GM12878 (cell line): ENCODE measurements at regions not wholly inside any gene's neighbourhood (a gene's known extent, or its start where the extent isn't known, plus 50 kb on each side); places are given as distances from the start of the nearest gene placed in this dataset.

ENCODE experiments used
- ATAC-seq: fragments of 200-7000 bp; cut with Tn5 transposase; 3 replicates; pipeline ENCODE4 v1.9.1; 2020; ENCODE audit warnings: mild to moderate bottlenecking, moderate library complexity
- BruUV-seq: library from RNA; stranded (reverse); fragments of 400-500 nt; replicated peaks from 2 replicates; lab custom pipeline; 2021; lab: Mats Ljungman, UMichigan
- CTCF ChIA-PET: fragments of 300-600 bp; sonication (Branson Sonifier 250); formaldehyde crosslinking; extraction: SDS; loops from one replicate; lab custom pipeline; 2021; ENCODE audit warnings: inconsistent platforms; lab: Yijun Ruan, JAX
- POLR2A ChIA-PET: fragments of 350-600 bp; formaldehyde crosslinking; extraction: SDS; loops from one replicate; lab custom pipeline; 2021; ENCODE audit warnings: inconsistent platforms; lab: Charles Lee
- RAD21 ChIA-PET: fragments of 300-600 bp; sonication (Branson Sonifier 250); formaldehyde crosslinking; loops from one replicate; lab custom pipeline; 2023; ENCODE audit warnings: antibody characterized with exemption; ENCODE audit not compliant: unreplicated experiment; lab: Charles Lee
- SMC1A ChIA-PET: fragments of 300-600 bp; sonication (Branson Sonifier 250); formaldehyde crosslinking; loops from one replicate; lab custom pipeline; 2023; ENCODE audit not compliant: unreplicated experiment, uncharacterized antibody; lab: Charles Lee
- DNase-seq: peaks from one replicate; pipeline ENCODE4 v3.0.0-alpha.2; 2011; ENCODE audit warnings: low read depth, low spot score
- FAIRE-seq: peaks from 3 replicates; lab custom pipeline; 2011; peaks lifted over from hg19 to GRCh38; lab: Jason Lieb, UNC
- H2AFZ ChIP-seq: 2 replicates; pipeline ENCODE4 v1.6.0; 2011; ENCODE audit warnings: low read depth, low read length, control low read depth; ENCODE audit not compliant: control insufficient read depth
- H3K27ac ChIP-seq: 2 replicates; pipeline ENCODE4 v1.5.1; 2011; ENCODE audit warnings: control low read depth; ENCODE audit not compliant: control insufficient read depth, insufficient read depth
- H3K27me3 ChIP-seq, 2 experiments: replicated peaks in 1 of 2; 2 replicates each; pipeline versions ENCODE4 v1.6.0 to v1.6.1; 2011; ENCODE audit warnings: low read length in 1 of 2; ENCODE audit not compliant: control insufficient read depth in 2 of 2, insufficient read depth in 2 of 2
- H3K36me3 ChIP-seq, 2 experiments: 2 replicates each; pipeline ENCODE4 v1.5.1; 2011; ENCODE audit warnings: low read length in 1 of 2; ENCODE audit not compliant: control insufficient read depth in 2 of 2, insufficient read depth in 2 of 2
- H3K4me1 ChIP-seq: 2 replicates; pipeline ENCODE4 v1.6.1; 2011; ENCODE audit warnings: mild to moderate bottlenecking, low read length, moderate library complexity, mixed read lengths; ENCODE audit not compliant: control insufficient read depth, insufficient read depth
- H3K4me2 ChIP-seq: 2 replicates; pipeline ENCODE4 v1.6.0; 2011; ENCODE audit warnings: control low read depth; ENCODE audit not compliant: control insufficient read depth, insufficient read depth
- H3K4me3 ChIP-seq: fragments of 200-600 bp; sonication (generic); 2 replicates; pipeline ENCODE4 v1.5.1; 2016
- H3K79me2 ChIP-seq: 2 replicates; pipeline ENCODE4 v1.6.0; 2011; ENCODE audit warnings: low read length; ENCODE audit not compliant: control insufficient read depth, insufficient read depth
- H3K9ac ChIP-seq: 2 replicates; pipeline ENCODE4 v1.8.0; 2011; ENCODE audit warnings: low read length, control low read depth, mixed read lengths; ENCODE audit not compliant: control insufficient read depth, insufficient read depth
- H3K9me3 ChIP-seq: replicated peaks from 3 replicates; pipeline ENCODE4 v1.5.1; 2011; ENCODE audit warnings: mild to moderate bottlenecking, low read length; ENCODE audit not compliant: control insufficient read depth, insufficient read depth
- H4K20me1 ChIP-seq: 2 replicates; pipeline ENCODE4 v1.6.0; 2011; ENCODE audit not compliant: control insufficient read depth, insufficient read depth
- EZH2 ChIP-seq: IDR thresholded peaks from 2 replicates; pipeline ENCODE4 v1.6.1; 2012; ENCODE audit warnings: low read depth, mild to moderate bottlenecking, control low read depth, inconsistent platforms, low read length, borderline replicate concordance; ENCODE audit not compliant: control insufficient read depth
- IKZF2 ChIP-seq, 2 experiments: fragments of 450-650 bp; IDR thresholded peaks; 2 replicates each; pipeline ENCODE4 v1.6.1; 2017; ENCODE audit warnings: mild to moderate bottlenecking in 2 of 2, moderate library complexity in 2 of 2
- PBX3 ChIP-seq: IDR thresholded peaks from 2 replicates; pipeline ENCODE4 v1.6.1; 2011; ENCODE audit warnings: mild to moderate bottlenecking, low read depth, low read length, moderate library complexity; ENCODE audit not compliant: insufficient replicate concordance
- RELA ChIP-seq: fragments of 450-650 bp; IDR thresholded peaks from 2 replicates; pipeline ENCODE4 v1.8.0; 2014; ENCODE audit warnings: borderline replicate concordance; ENCODE audit not compliant: partially characterized antibody
- REST ChIP-seq: IDR thresholded peaks from 2 replicates; pipeline ENCODE4 v1.6.1; 2012; ENCODE audit warnings: mild to moderate bottlenecking, low read depth, low read length
- RFX5 ChIP-seq: IDR thresholded peaks from 2 replicates; pipeline ENCODE4 v1.6.1; 2011; ENCODE audit warnings: low read depth, low read length, improper control_type of control experiment
- RUNX3 ChIP-seq: IDR thresholded peaks from 2 replicates; pipeline ENCODE4 v1.6.1; 2012; ENCODE audit warnings: low read length, inconsistent platforms
- SRF ChIP-seq, 2 experiments: IDR thresholded peaks; 2 replicates each; pipeline ENCODE4 v1.6.1; 2011; ENCODE audit warnings: low read depth in 2 of 2, low read length in 2 of 2, mild to moderate bottlenecking in 1 of 2, moderate library complexity in 1 of 2
- STAT1 ChIP-seq: fragments of 450-650 bp; conservative IDR thresholded peaks from 2 replicates; pipeline ENCODE4 v1.6.1; 2014; ENCODE audit warnings: antibody characterized with exemption, mild to moderate bottlenecking
- STAT3 ChIP-seq: IDR thresholded peaks from 2 replicates; pipeline ENCODE4 v1.6.1; 2011; ENCODE audit warnings: low read depth, low read length, improper control_type of control experiment
- WGBS: methylation state at CpG from one replicate; pipeline ENCODE4 v1.1.6; 2016; ENCODE audit warnings: low lambda C conversion rate; ENCODE audit not compliant: insufficient replicate concordance, insufficient coverage; ENCODE audit errors: missing lambda C conversion rate; 5-methylcytosine and 5-hydroxymethylcytosine counted together
- in situ Hi-C: fragments of 300-500 bp; cut with MboI; formaldehyde crosslinking; loops from 9 replicates; pipeline ENCODE4 v1.14.3; 2018; ENCODE audit warnings: mixed read lengths
- intact Hi-C: fragments of 100-400 bp; cut with micrococcal nuclease; formaldehyde crosslinking; loops from one replicate; pipeline ENCODE4 v1.14.2; 2022; ENCODE audit not compliant: unreplicated experiment
- TF ChIP-seq, protein P1 (sequence below), 3 experiments: IDR thresholded peaks in 2 of 3; conservative IDR thresholded peaks in 1 of 3; 2 replicates each; pipeline ENCODE4 v1.5.1; 2011; ENCODE audit warnings: low read depth in 3 of 3, low read length in 3 of 3, mild to moderate bottlenecking in 3 of 3, control low read depth in 2 of 3, moderate library complexity in 2 of 3, inconsistent platforms in 1 of 3, mixed read lengths in 1 of 3; ENCODE audit not compliant: control insufficient read depth in 2 of 3, insufficient read depth in 1 of 3; ENCODE audit errors: extremely low read depth in 1 of 3
- TF ChIP-seq, protein P2 (sequence below): IDR thresholded peaks from 2 replicates; pipeline ENCODE4 v1.6.1; 2011; ENCODE audit warnings: borderline replicate concordance, low read depth, mild to moderate bottlenecking, moderate library complexity, mixed read lengths, low read length; ENCODE audit not compliant: insufficient read depth; ENCODE audit errors: extremely low read length

- intact Hi-C loops, result no loop called here
- H3K4me3 ChIP-seq, result no peak overlapping the region
- no TSS peak for BruUV-seq
- in situ Hi-C loops, result no loop called here
- TF ChIP-seq REST, result no peak
- TF ChIP-seq STAT1, result no peak
- no peak for TF ChIP-seq PBX3
- TF ChIP-seq EZH2, result no peak
- no peak for TF ChIP-seq SRF (IDR thresholded peaks at IDR 0.05; ENCODE audit: low read depth in 2 of 2, low read length in 2 of 2)
- TF ChIP-seq, protein P1, sequence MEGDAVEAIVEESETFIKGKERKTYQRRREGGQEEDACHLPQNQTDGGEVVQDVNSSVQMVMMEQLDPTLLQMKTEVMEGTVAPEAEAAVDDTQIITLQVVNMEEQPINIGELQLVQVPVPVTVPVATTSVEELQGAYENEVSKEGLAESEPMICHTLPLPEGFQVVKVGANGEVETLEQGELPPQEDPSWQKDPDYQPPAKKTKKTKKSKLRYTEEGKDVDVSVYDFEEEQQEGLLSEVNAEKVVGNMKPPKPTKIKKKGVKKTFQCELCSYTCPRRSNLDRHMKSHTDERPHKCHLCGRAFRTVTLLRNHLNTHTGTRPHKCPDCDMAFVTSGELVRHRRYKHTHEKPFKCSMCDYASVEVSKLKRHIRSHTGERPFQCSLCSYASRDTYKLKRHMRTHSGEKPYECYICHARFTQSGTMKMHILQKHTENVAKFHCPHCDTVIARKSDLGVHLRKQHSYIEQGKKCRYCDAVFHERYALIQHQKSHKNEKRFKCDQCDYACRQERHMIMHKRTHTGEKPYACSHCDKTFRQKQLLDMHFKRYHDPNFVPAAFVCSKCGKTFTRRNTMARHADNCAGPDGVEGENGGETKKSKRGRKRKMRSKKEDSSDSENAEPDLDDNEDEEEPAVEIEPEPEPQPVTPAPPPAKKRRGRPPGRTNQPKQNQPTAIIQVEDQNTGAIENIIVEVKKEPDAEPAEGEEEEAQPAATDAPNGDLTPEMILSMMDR (IDR thresholded peaks at IDR 0.05 in 2 of 3, conservative IDR thresholded peaks at IDR 0.05 in 1 of 3; ENCODE audit: control insufficient read depth in 2 of 3, extremely low read depth in 1 of 3, insufficient read depth in 1 of 3, low read depth in 3 of 3, low read length in 3 of 3), result no peak
- TF ChIP-seq RUNX3, result no peak
- TF ChIP-seq RELA, result no peak
- no peak for TF ChIP-seq IKZF2 (IDR thresholded peaks at IDR 0.05)
- TF ChIP-seq, protein P2, sequence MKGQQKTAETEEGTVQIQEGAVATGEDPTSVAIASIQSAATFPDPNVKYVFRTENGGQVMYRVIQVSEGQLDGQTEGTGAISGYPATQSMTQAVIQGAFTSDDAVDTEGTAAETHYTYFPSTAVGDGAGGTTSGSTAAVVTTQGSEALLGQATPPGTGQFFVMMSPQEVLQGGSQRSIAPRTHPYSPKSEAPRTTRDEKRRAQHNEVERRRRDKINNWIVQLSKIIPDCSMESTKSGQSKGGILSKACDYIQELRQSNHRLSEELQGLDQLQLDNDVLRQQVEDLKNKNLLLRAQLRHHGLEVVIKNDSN, result no peak
- no peak for TF ChIP-seq RFX5
- no peak for TF ChIP-seq STAT3
- TF ChIP-seq, all 136 proteins: peak for 0
- RAD21 ChIA-PET, result no interaction called here
- H3K4me2 ChIP-seq, result no peak overlapping the region
- POLR2A ChIA-PET, result no interaction called here
- no peaks in the 10 kb centered on the region for H3K36me3 ChIP-seq
- CTCF ChIA-PET, result interaction anchor here (1.4 kb wide), 1 partner anchor 9 kb away, joined by 3 read pairs; no protein-coding TSS in a partner anchor
- no peak overlapping the region for H3K9ac ChIP-seq
- H4K20me1 ChIP-seq, result no peaks in the 10 kb centered on the region
- H3K9me3 ChIP-seq, result no peaks in the 10 kb centered on the region
- 23% methylated on average over 5 of the region's 5 CpGs for WGBS
- FAIRE-seq (no peak), DNase-seq (no peak), ATAC-seq (no peak)
- no peak overlapping the region for H2AFZ ChIP-seq
- no peaks in the 10 kb centered on the region for H3K79me2 ChIP-seq
- SMC1A ChIA-PET, result no interaction called here
- no peaks in the 10 kb centered on the region; a peak in 2 of 4 replicates for H3K27me3 ChIP-seq
- H3K4me1 ChIP-seq, result no peaks in the 10 kb centered on the region
- H3K27ac ChIP-seq, result no peak overlapping the region
Observed at GRCh38 chr18:60646725-60647124, 274.1 kb upstream of the MC4R start.
